ENCODE measurements at regions not wholly inside any gene's neighbourhood (a gene's known extent, or its start where the extent isn't known, plus 50 kb on each side); places are given as distances from the start of the nearest gene placed in this dataset.

GRCh38 chrX:95678679-95679078 is 1006.0 kb upstream of the DIAPH2 start:
- no peak overlapping the region for H3K27ac ChIP-seq (ENCODE audit: low read length)
- H3K9me3 ChIP-seq (ENCODE audit: control insufficient read depth, low read depth, low read length): no peaks in the 10 kb centered on the region

GRCh38 chrX:95693365-95693764 is 991.3 kb upstream of the DIAPH2 start:
- no peaks in the 10 kb centered on the region for H3K27me3 ChIP-seq (ENCODE audit: control insufficient read depth, insufficient read depth, low read length)
- H3K4me1 ChIP-seq (ENCODE audit: control insufficient read depth, low read depth, low read length): peaks cover 11% of the 10 kb centered on the region
- no peaks in the 10 kb centered on the region for H3K36me3 ChIP-seq (ENCODE audit: control insufficient read depth, low read depth, low read length)
- no peak overlapping the region for H3K27ac ChIP-seq (ENCODE audit: low read length)
- H3K9me3 ChIP-seq (ENCODE audit: control insufficient read depth, low read depth, low read length): peaks cover 7% of the 10 kb centered on the region
- no peak overlapping the region for H3K4me3 ChIP-seq (ENCODE audit: low read length)
- no peak overlapping the region for H3K9ac ChIP-seq (ENCODE audit: low read length)

More at GRCh38 chrX:95678679-95679078, 1006.0 kb upstream of the DIAPH2 start:
- Histone ChIP-seq H3K4me1 (ENCODE audit: control insufficient read depth, low read depth, low read length) (peaks cover 9% of the 10 kb centered on the region), H3K36me3 (ENCODE audit: control insufficient read depth, low read depth, low read length) (no peaks in the 10 kb centered on the region), H3K9ac (ENCODE audit: low read length) (no peak overlapping the region), H3K27me3 (ENCODE audit: control insufficient read depth, insufficient read depth, low read length) (no peaks in the 10 kb centered on the region), H3K4me3 (ENCODE audit: low read length) (no peak overlapping the region)

GRCh38 chrX:95703696-95704095 is 980.9 kb upstream of the DIAPH2 start:
- no peak overlapping the region for H3K27ac ChIP-seq (ENCODE audit: low read length)
- H3K9ac ChIP-seq (ENCODE audit: low read length): no peak overlapping the region
- H3K36me3 ChIP-seq (ENCODE audit: control insufficient read depth, low read depth, low read length): no peaks in the 10 kb centered on the region
- H3K4me1 ChIP-seq (ENCODE audit: control insufficient read depth, low read depth, low read length): no peaks in the 10 kb centered on the region
- no peaks in the 10 kb centered on the region for H3K27me3 ChIP-seq (ENCODE audit: control insufficient read depth, insufficient read depth, low read length)
- no peak overlapping the region for H3K4me3 ChIP-seq (ENCODE audit: low read length)
- no peaks in the 10 kb centered on the region for H3K9me3 ChIP-seq (ENCODE audit: control insufficient read depth, low read depth, low read length)

GRCh38 chrX:95716841-95717240 is 967.8 kb upstream of the DIAPH2 start:
- Histone ChIP-seq H3K9ac (ENCODE audit: low read length) (no peak overlapping the region), H3K4me3 (ENCODE audit: low read length) (no peak overlapping the region), H3K9me3 (ENCODE audit: control insufficient read depth, low read depth, low read length) (no peaks in the 10 kb centered on the region), H3K27ac (ENCODE audit: low read length) (no peak overlapping the region), H3K4me1 (ENCODE audit: control insufficient read depth, low read depth, low read length) (peaks cover 4% of the 10 kb centered on the region), H3K36me3 (ENCODE audit: control insufficient read depth, low read depth, low read length) (no peaks in the 10 kb centered on the region), H3K27me3 (ENCODE audit: control insufficient read depth, insufficient read depth, low read length) (no peaks in the 10 kb centered on the region)

- Histone ChIP-seq H3K9ac (ENCODE audit: low read length) (no peak overlapping the region), H3K27ac (ENCODE audit: low read length) (no peak overlapping the region), H3K4me1 (ENCODE audit: control insufficient read depth, low read depth, low read length) (peaks cover 4% of the 10 kb centered on the region), H3K36me3 (ENCODE audit: control insufficient read depth, low read depth, low read length) (no peaks in the 10 kb centered on the region), H3K9me3 (ENCODE audit: control insufficient read depth, low read depth, low read length) (no peaks in the 10 kb centered on the region), H3K27me3 (ENCODE audit: control insufficient read depth, insufficient read depth, low read length) (no peaks in the 10 kb centered on the region), H3K4me3 (ENCODE audit: low read length) (no peak overlapping the region)
These were observed 965.9 kb upstream of the DIAPH2 start for GRCh38 chrX:95718746-95719145.

- peaks cover 4% of the 10 kb centered on the region for H3K4me1 ChIP-seq (ENCODE audit: control insufficient read depth, low read depth, low read length)
- H3K9me3 ChIP-seq (ENCODE audit: control insufficient read depth, low read depth, low read length): no peaks in the 10 kb centered on the region
- H3K9ac ChIP-seq (ENCODE audit: low read length): no peak overlapping the region
- H3K36me3 ChIP-seq (ENCODE audit: control insufficient read depth, low read depth, low read length): no peaks in the 10 kb centered on the region
- H3K4me3 ChIP-seq (ENCODE audit: low read length): no peak overlapping the region
- H3K27ac ChIP-seq (ENCODE audit: low read length): no peak overlapping the region
- no peaks in the 10 kb centered on the region for H3K27me3 ChIP-seq (ENCODE audit: control insufficient read depth, insufficient read depth, low read length)
These were observed 963.6 kb upstream of the DIAPH2 start for GRCh38 chrX:95721011-95721410.

- Histone ChIP-seq H3K9ac (ENCODE audit: low read length) (no peak overlapping the region), H3K27me3 (ENCODE audit: control insufficient read depth, insufficient read depth, low read length) (no peaks in the 10 kb centered on the region), H3K27ac (ENCODE audit: low read length) (no peak overlapping the region), H3K4me1 (ENCODE audit: control insufficient read depth, low read depth, low read length) (no peaks in the 10 kb centered on the region), H3K36me3 (ENCODE audit: control insufficient read depth, low read depth, low read length) (no peaks in the 10 kb centered on the region), H3K4me3 (ENCODE audit: low read length) (no peak overlapping the region), H3K9me3 (ENCODE audit: control insufficient read depth, low read depth, low read length) (no peaks in the 10 kb centered on the region)
These were observed 956.2 kb upstream of the DIAPH2 start for GRCh38 chrX:95728446-95728845.

GRCh38 chrX:95729401-95729800 is 955.2 kb upstream of the DIAPH2 start:
- Histone ChIP-seq H3K27ac (ENCODE audit: low read length) (no peak overlapping the region), H3K9me3 (ENCODE audit: control insufficient read depth, low read depth, low read length) (no peaks in the 10 kb centered on the region), H3K36me3 (ENCODE audit: control insufficient read depth, low read depth, low read length) (no peaks in the 10 kb centered on the region), H3K4me3 (ENCODE audit: low read length) (no peak overlapping the region), H3K4me1 (ENCODE audit: control insufficient read depth, low read depth, low read length) (no peaks in the 10 kb centered on the region), H3K9ac (ENCODE audit: low read length) (no peak overlapping the region), H3K27me3 (ENCODE audit: control insufficient read depth, insufficient read depth, low read length) (no peaks in the 10 kb centered on the region)

- Histone ChIP-seq H3K27ac (ENCODE audit: low read length) (no peak overlapping the region), H3K36me3 (ENCODE audit: control insufficient read depth, low read depth, low read length) (no peaks in the 10 kb centered on the region), H3K9me3 (ENCODE audit: control insufficient read depth, low read depth, low read length) (no peaks in the 10 kb centered on the region), H3K4me1 (ENCODE audit: control insufficient read depth, low read depth, low read length) (no peaks in the 10 kb centered on the region), H3K4me3 (ENCODE audit: low read length) (no peak overlapping the region), H3K27me3 (ENCODE audit: control insufficient read depth, insufficient read depth, low read length) (no peaks in the 10 kb centered on the region), H3K9ac (ENCODE audit: low read length) (no peak overlapping the region)
These were observed 951.2 kb upstream of the DIAPH2 start for GRCh38 chrX:95733426-95733825.

- H3K36me3 ChIP-seq (ENCODE audit: control insufficient read depth, low read depth, low read length): no peaks in the 10 kb centered on the region
These were observed 930.2 kb upstream of the DIAPH2 start for GRCh38 chrX:95754411-95754810.

GRCh38 chrX:95760356-95760755 is 924.3 kb upstream of the DIAPH2 start:
- H3K4me1 ChIP-seq (ENCODE audit: control insufficient read depth, low read depth, low read length): peaks cover 10% of the 10 kb centered on the region
- no peak overlapping the region for H3K27ac ChIP-seq (ENCODE audit: low read length)
- no peaks in the 10 kb centered on the region for H3K9me3 ChIP-seq (ENCODE audit: control insufficient read depth, low read depth, low read length)
- no peaks in the 10 kb centered on the region for H3K27me3 ChIP-seq (ENCODE audit: control insufficient read depth, insufficient read depth, low read length)
- H3K4me3 ChIP-seq (ENCODE audit: low read length): no peak overlapping the region
- H3K36me3 ChIP-seq (ENCODE audit: control insufficient read depth, low read depth, low read length): no peaks in the 10 kb centered on the region
- no peak overlapping the region for H3K9ac ChIP-seq (ENCODE audit: low read length)

More at GRCh38 chrX:95754411-95754810, 930.2 kb upstream of the DIAPH2 start:
- H3K4me1 ChIP-seq (ENCODE audit: control insufficient read depth, low read depth, low read length): no peaks in the 10 kb centered on the region
- H3K4me3 ChIP-seq (ENCODE audit: low read length): no peak overlapping the region
- H3K27ac ChIP-seq (ENCODE audit: low read length): no peak overlapping the region
- H3K9ac ChIP-seq (ENCODE audit: low read length): no peak overlapping the region
- no peaks in the 10 kb centered on the region for H3K9me3 ChIP-seq (ENCODE audit: control insufficient read depth, low read depth, low read length)
- no peaks in the 10 kb centered on the region for H3K27me3 ChIP-seq (ENCODE audit: control insufficient read depth, insufficient read depth, low read length)

- H3K4me3 ChIP-seq (ENCODE audit: low read length): no peak overlapping the region
- H3K36me3 ChIP-seq (ENCODE audit: control insufficient read depth, low read depth, low read length): no peaks in the 10 kb centered on the region
- H3K9me3 ChIP-seq (ENCODE audit: control insufficient read depth, low read depth, low read length): no peaks in the 10 kb centered on the region
- peaks cover 26% of the 10 kb centered on the region for H3K4me1 ChIP-seq (ENCODE audit: control insufficient read depth, low read depth, low read length)
- no peak overlapping the region for H3K27ac ChIP-seq (ENCODE audit: low read length)
- no peaks in the 10 kb centered on the region for H3K27me3 ChIP-seq (ENCODE audit: control insufficient read depth, insufficient read depth, low read length)
- H3K9ac ChIP-seq (ENCODE audit: low read length): no peak overlapping the region
These were observed 921.9 kb upstream of the DIAPH2 start for GRCh38 chrX:95762716-95763115.

Data from iPS-18a (cell line).